H1 (cell line): ENCODE measurements at regions not wholly inside any gene's neighbourhood (a gene's known extent, or its start where the extent isn't known, plus 50 kb on each side); places are given as distances from the start of the nearest gene placed in this dataset.

Source experiments
- CHD1 ChIP-seq: IDR thresholded peaks from 2 replicates; pipeline ENCODE4 v1.6.1; 2012; ENCODE audit warnings: low read depth, low read length, improper control_type of control experiment
- EZH2 ChIP-seq: fragments of 200-600 bp; sonication (generic); IDR thresholded peaks from 2 replicates; pipeline ENCODE4 v1.7.1; 2012; ENCODE audit warnings: low read depth, mild to moderate bottlenecking, moderate library complexity, low read length, inconsistent platforms; ENCODE audit not compliant: severe bottlenecking
- JUN ChIP-seq: IDR thresholded peaks from 2 replicates; pipeline ENCODE4 v1.6.1; 2011; ENCODE audit warnings: low read depth, mild to moderate bottlenecking, improper control_type of control experiment, low read length
- POLR2AphosphoS5 ChIP-seq: IDR thresholded peaks from 2 replicates; pipeline ENCODE4 v1.6.1; 2011; ENCODE audit warnings: low read depth, low read length
- YY1 ChIP-seq: IDR thresholded peaks from 2 replicates; pipeline ENCODE4 v1.6.1; 2011; ENCODE audit warnings: low read depth, mild to moderate bottlenecking, low read length
- ZNF274 ChIP-seq: IDR thresholded peaks from 2 replicates; pipeline ENCODE4 v1.7.0; 2012; ENCODE audit warnings: low read length, borderline replicate concordance; ENCODE audit errors: extremely low read depth

GRCh38 chr11:115684699-115685098, 180.5 kb upstream of the CADM1 start:
- TF ChIP-seq YY1 (no peak), POLR2AphosphoS5 (no peak), CHD1 (no peak), JUN (no peak), EZH2 (no peak), ZNF274 (no peak)
